ENCODE measurements at regions not wholly inside any gene's neighbourhood (a gene's known extent, or its start where the extent isn't known, plus 50 kb on each side); places are given as distances from the start of the nearest gene placed in this dataset.

- TF ChIP-seq YY1 (IDR thresholded peaks at IDR 0.05; ENCODE audit: insufficient read depth, insufficient read length) (no peak), SUZ12 (IDR thresholded peaks at IDR 0.05; ENCODE audit: extremely low read depth, insufficient read depth, insufficient read length) (no peak)
Measured at GRCh38 chr10:33494694-33495265, 160.3 kb upstream of the NRP1 start.

All from NT2/D1 (cell line).